ENCODE measurements at regions not wholly inside any gene's neighbourhood (a gene's known extent, or its start where the extent isn't known, plus 50 kb on each side); places are given as distances from the start of the nearest gene placed in this dataset.

DNA sequence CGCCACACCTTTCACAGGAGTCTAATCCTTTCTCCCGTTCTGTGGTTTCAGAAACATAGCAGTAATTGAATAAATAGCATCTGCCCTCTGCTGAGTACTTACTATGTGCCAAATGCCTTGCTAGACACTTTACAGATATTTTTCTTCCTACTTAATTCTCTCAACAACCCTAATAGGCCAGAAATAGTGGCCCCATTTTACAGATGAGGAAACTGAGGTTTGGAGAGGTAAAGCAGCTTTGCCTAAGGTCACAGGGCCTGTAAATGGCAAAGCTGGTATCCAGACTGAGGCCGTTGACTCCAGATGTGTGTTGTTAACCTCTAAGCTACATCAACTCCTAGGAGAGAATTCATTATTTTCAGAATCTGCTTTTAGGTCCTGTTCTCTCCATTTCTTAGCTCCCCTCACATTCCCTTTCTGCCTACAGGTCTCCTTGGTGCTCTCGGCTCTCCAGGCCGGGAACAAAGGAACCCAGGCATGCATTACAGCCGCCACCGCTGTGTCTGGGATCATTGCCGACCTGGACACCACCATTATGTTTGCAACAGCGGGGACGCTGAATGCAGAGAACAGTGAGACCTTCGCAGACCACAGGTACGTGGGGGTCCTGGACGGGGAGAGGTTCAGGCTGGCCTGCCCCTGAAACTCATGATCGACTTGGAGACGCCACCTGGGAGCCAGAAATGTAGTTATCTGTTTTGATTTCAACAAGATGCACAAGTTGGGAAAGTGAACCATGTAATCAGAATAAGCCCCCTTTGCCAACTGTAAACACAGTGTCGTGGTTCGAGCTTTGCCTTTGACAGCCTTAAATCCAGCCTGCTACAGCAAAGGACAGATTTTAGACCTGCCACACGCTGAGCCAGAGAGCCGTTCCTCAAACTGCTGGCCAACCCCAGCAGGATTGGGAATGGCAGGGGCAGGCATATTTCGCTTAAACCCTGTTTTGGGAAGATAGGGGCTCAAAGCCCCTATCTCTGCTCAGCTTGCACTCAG is 246.5 kb upstream of the TPM1 start:
- intact Hi-C loops (cut with DNase I) = no loop called here
- no peaks in the 10 kb centered on the region for H3K4me1 ChIP-seq
- no peak for TF ChIP-seq POLR2AphosphoS5 (IDR thresholded peaks at IDR 0.05; ENCODE audit: insufficient read depth in 1 of 2, low read depth in 1 of 2)
- TF ChIP-seq POLR2A (IDR thresholded peaks at IDR 0.05) = no peak
- TF ChIP-seq, protein P1, sequence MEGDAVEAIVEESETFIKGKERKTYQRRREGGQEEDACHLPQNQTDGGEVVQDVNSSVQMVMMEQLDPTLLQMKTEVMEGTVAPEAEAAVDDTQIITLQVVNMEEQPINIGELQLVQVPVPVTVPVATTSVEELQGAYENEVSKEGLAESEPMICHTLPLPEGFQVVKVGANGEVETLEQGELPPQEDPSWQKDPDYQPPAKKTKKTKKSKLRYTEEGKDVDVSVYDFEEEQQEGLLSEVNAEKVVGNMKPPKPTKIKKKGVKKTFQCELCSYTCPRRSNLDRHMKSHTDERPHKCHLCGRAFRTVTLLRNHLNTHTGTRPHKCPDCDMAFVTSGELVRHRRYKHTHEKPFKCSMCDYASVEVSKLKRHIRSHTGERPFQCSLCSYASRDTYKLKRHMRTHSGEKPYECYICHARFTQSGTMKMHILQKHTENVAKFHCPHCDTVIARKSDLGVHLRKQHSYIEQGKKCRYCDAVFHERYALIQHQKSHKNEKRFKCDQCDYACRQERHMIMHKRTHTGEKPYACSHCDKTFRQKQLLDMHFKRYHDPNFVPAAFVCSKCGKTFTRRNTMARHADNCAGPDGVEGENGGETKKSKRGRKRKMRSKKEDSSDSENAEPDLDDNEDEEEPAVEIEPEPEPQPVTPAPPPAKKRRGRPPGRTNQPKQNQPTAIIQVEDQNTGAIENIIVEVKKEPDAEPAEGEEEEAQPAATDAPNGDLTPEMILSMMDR (IDR thresholded peaks at IDR 0.05) = no peak
- no peak overlapping the region for H3K4me3 ChIP-seq
- no peak overlapping the region for H3K27ac ChIP-seq
- peaks cover 0 to 13% of the 10 kb centered on the region in 2 donors for H3K36me3 ChIP-seq
- no peaks in the 10 kb centered on the region for H3K27me3 ChIP-seq
- no peak for DNase-seq (ENCODE audit: extremely low spot score in 2 of 2)
- H3K9me3 ChIP-seq = no peaks in the 10 kb centered on the region

DNA sequence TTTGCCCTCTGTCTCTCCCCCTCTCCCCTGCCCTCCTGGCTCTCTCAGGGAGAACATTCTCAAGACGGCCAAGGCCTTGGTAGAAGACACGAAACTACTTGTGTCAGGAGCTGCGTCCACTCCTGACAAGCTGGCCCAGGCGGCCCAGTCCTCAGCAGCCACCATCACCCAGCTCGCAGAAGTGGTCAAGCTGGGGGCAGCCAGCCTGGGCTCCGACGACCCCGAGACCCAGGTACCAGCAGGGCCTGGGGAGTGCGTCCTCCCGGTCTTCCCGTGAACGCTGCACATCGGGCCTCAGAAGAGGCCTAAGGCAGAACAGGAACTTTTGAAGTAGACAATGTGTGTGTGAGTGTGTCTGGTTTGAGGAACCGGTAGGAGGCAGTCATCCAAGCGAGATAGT is 245.4 kb upstream of the TPM1 start:
- Histone ChIP-seq H3K27ac (no peak overlapping the region), H3K4me1 (no peaks in the 10 kb centered on the region), H3K9me3 (no peaks in the 10 kb centered on the region), H3K36me3 (peaks cover 0 to 13% of the 10 kb centered on the region in 2 donors), H3K27me3 (no peaks in the 10 kb centered on the region), H3K4me3 (no peak overlapping the region)
- DNase-seq (ENCODE audit: extremely low spot score in 2 of 2) = no peak
- intact Hi-C loops (cut with DNase I) = no loop called here
- TF ChIP-seq, protein P1 (IDR thresholded peaks at IDR 0.05) = no peak

DNA sequence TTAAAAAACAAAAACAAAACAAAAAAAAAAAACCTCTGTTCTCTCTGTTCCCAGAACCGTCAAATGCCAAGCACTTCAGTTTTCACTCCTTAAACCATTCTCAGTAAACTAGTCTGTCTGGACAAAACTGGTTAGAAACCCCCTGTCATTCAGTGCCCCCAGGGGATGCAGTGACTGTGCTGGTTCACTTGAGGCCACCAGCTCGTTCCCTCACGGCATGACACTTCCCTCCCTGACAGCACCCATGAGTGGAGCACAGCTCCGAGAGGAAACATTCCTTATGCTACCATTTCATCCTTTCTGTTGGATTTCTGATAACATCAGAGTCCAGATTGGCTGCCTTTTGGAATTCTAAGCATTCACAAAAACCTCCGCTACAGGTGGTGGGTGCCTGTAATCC is 244.0 kb upstream of the TPM1 start:
- Histone ChIP-seq H3K9me3 (no peaks in the 10 kb centered on the region), H3K4me3 (no peak overlapping the region), H3K27ac (no peak overlapping the region), H3K27me3 (no peaks in the 10 kb centered on the region), H3K36me3 (peaks cover 0 to 13% of the 10 kb centered on the region in 2 donors), H3K4me1 (no peaks in the 10 kb centered on the region)
- TF ChIP-seq POLR2AphosphoS5 (IDR thresholded peaks at IDR 0.05; ENCODE audit: insufficient read depth in 1 of 2, low read depth in 1 of 2) (no peak), POLR2A (IDR thresholded peaks at IDR 0.05) (no peak)
- TF ChIP-seq, protein P1 (IDR thresholded peaks at IDR 0.05) = no peak
- no peak for DNase-seq (ENCODE audit: extremely low spot score in 2 of 2)
- intact Hi-C loops (cut with DNase I) = no loop called here

- Histone ChIP-seq H3K9me3 (no peaks in the 10 kb centered on the region), H3K36me3 (peaks cover 0 to 13% of the 10 kb centered on the region in 2 donors)
- TF ChIP-seq, protein P1 (IDR thresholded peaks at IDR 0.05) = no peak
- TF ChIP-seq POLR2A (IDR thresholded peaks at IDR 0.05) (no peak), POLR2AphosphoS5 (IDR thresholded peaks at IDR 0.05; ENCODE audit: insufficient read depth in 1 of 2, low read depth in 1 of 2) (no peak)
These were observed 243.5 kb upstream of the TPM1 start for GRCh38 chr15:62799037-62799436.

DNA sequence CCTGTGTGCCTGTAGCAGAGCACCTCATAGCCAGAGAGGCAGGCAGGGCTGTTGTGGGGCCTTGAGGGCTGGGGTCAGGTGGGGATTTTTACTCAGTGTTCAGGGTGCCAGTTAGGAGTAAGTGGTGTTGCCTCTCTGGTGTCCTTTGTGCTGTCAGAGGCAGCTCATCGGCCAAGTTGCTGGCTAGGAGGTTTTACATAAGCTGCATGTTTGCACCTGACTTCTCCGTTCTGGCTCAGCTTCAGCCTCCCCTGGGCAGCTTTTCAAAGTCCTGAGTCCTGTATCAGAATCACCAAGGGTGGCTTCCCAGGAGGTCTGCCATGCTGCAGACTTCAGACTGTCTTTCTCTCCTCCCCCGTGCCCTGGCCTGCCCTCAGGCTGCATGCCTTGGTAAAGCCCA is 242.6 kb upstream of the TPM1 start:
- Histone ChIP-seq H3K4me1 (no peaks in the 10 kb centered on the region), H3K27me3 (no peaks in the 10 kb centered on the region), H3K27ac (no peak overlapping the region), H3K4me3 (no peak overlapping the region), H3K36me3 (peaks cover 0 to 18% of the 10 kb centered on the region in 2 donors), H3K9me3 (no peaks in the 10 kb centered on the region)
- DNase-seq (ENCODE audit: extremely low spot score in 2 of 2) = no peak
- TF ChIP-seq POLR2AphosphoS5 (IDR thresholded peaks at IDR 0.05; ENCODE audit: insufficient read depth in 1 of 2, low read depth in 1 of 2) (no peak), POLR2A (IDR thresholded peaks at IDR 0.05) (no peak)
- TF ChIP-seq, protein P1 (IDR thresholded peaks at IDR 0.05) = no peak
- intact Hi-C loops (cut with DNase I) = no loop called here

More at GRCh38 chr15:62799037-62799436, 243.5 kb upstream of the TPM1 start:
- Histone ChIP-seq H3K27ac (no peak overlapping the region), H3K4me1 (no peaks in the 10 kb centered on the region), H3K27me3 (no peaks in the 10 kb centered on the region), H3K4me3 (no peak overlapping the region)
- DNase-seq (ENCODE audit: extremely low spot score in 2 of 2) = no peak
- intact Hi-C loops (cut with DNase I) = no loop called here
